Stomach (tissue), 8 donors: ENCODE measurements at regions not wholly inside any gene's neighbourhood (a gene's known extent, or its start where the extent isn't known, plus 50 kb on each side); places are given as distances from the start of the nearest gene placed in this dataset.

Experiments
- DNase-seq, 2 donors: peaks; one replicate each; pipeline versions ENCODE4 v3.0.0 to v3.0.0-alpha.2; 2013 to 2019
- H3K27ac ChIP-seq, 5 donors: fragments of 200-600 bp in 4 of 5; sonication (generic) in 4 of 5; one replicate each; pipeline ENCODE4 v1.5.1; 2013 to 2019; ENCODE audit warnings: mild to moderate bottlenecking in 1 of 5, moderate library complexity in 1 of 5
- H3K27me3 ChIP-seq, 3 donors: fragments of 200-600 bp; sonication (generic); one replicate each; pipeline ENCODE4 v1.5.1; 2017 to 2019; ENCODE audit warnings: mixed run types in 1 of 3
- H3K36me3 ChIP-seq, 4 donors: fragments of 200-600 bp; sonication (generic); 1 replicate in 3 of 4; 2 replicates in 1 of 4; pipeline ENCODE4 v1.5.1; 2016 to 2019
- H3K4me1 ChIP-seq, 4 donors: fragments of 200-600 bp; sonication (generic); one replicate each; pipeline ENCODE4 v1.5.1; 2016 to 2019
- H3K4me3 ChIP-seq, 4 donors: fragments of 200-600 bp; sonication (generic) in 3 of 4; one replicate each; pipeline ENCODE4 v1.5.1; 2016 to 2019; ENCODE audit warnings: mild to moderate bottlenecking in 1 of 4
- H3K9me3 ChIP-seq, 4 donors: fragments of 200-600 bp; sonication (generic); one replicate each; pipeline ENCODE4 v1.5.1; 2016 to 2019
- EP300 ChIP-seq: sonication (generic); formaldehyde crosslinking; IDR thresholded peaks from one replicate; pipeline ENCODE4 v1.6.1; 2017; ENCODE audit warnings: antibody characterized with exemption
- POLR2A ChIP-seq, 4 donors: fragments of 450-650 bp; IDR thresholded peaks; one replicate each; pipeline ENCODE4 v1.6.1; 2016; ENCODE audit warnings: antibody characterized with exemption in 4 of 4, control low read depth in 2 of 4, mild to moderate bottlenecking in 1 of 4, moderate library complexity in 1 of 4
- POLR2AphosphoS5 ChIP-seq, 3 donors: sonication (generic); formaldehyde crosslinking; IDR thresholded peaks; one replicate each; pipeline ENCODE4 v1.6.1; 2016; ENCODE audit warnings: antibody characterized with exemption in 3 of 3
- WGBS, 5 donors: extraction: QIAGEN DNeasy Blood & Tissue Kit in 3 of 5; methylation state at CpG; one replicate each; pipeline versions ENCODE4 v1.1.5 to v1.1.7; 2013 to 2018; 5-methylcytosine and 5-hydroxymethylcytosine counted together
- intact Hi-C: fragments of 100-400 bp; cut with DNase I; formaldehyde crosslinking; loops from one replicate; pipeline ENCODE4 v1.15.1; 2023; ENCODE audit warnings: low total_unique reads
- TF ChIP-seq, protein P1 (sequence below), 7 experiments: fragments of 450-650 bp in 4 of 7; fragments of 200-600 bp in 3 of 7; sonication (generic) in 3 of 7; IDR thresholded peaks; one replicate each; pipeline ENCODE4 v1.5.1; 2016 to 2019; ENCODE audit warnings: antibody characterized with exemption in 7 of 7, control low read depth in 2 of 7, mild to moderate bottlenecking in 1 of 7
- donor health status: healthy with polysubstance abuse.
- donor health status: Bipolar disorder and iron deficiency.
- donor health status: healthy.

DNA sequence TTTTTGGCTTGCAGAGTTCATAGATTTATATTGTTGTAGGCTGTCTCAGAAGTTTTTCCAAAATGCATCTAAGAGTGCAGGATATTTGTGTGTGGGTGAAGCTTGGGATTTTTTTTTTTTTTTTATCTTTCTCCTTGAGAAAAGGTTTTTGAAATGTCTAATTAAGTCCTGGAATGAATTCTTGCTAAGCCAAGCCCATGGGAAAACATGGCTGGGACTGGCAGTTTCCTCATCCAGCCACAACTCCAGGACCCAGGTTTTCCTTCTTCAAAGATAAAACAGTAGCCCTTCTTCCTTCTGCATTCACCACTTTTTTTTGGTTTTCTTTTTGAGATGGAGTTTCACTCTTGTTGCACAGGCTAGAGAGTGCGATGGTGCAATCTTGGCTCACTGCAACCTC is 242.5 kb upstream of the JAG1 start:
- no peaks in the 10 kb centered on the region for H3K36me3 ChIP-seq
- H3K27me3 ChIP-seq = no peaks in the 10 kb centered on the region
- DNase-seq = no peak
- H3K4me3 ChIP-seq = no peak overlapping the region
- H3K9me3 ChIP-seq = no peaks in the 10 kb centered on the region
- 93 to 100% (median 94%) methylated on average over 1 of the region's 1 CpG for WGBS, 5 donors
- peaks cover 0 to 6% (median 3%) of the 10 kb centered on the region in 4 donors for H3K4me1 ChIP-seq
- no peak overlapping the region for H3K27ac ChIP-seq
- TF ChIP-seq, protein P1, sequence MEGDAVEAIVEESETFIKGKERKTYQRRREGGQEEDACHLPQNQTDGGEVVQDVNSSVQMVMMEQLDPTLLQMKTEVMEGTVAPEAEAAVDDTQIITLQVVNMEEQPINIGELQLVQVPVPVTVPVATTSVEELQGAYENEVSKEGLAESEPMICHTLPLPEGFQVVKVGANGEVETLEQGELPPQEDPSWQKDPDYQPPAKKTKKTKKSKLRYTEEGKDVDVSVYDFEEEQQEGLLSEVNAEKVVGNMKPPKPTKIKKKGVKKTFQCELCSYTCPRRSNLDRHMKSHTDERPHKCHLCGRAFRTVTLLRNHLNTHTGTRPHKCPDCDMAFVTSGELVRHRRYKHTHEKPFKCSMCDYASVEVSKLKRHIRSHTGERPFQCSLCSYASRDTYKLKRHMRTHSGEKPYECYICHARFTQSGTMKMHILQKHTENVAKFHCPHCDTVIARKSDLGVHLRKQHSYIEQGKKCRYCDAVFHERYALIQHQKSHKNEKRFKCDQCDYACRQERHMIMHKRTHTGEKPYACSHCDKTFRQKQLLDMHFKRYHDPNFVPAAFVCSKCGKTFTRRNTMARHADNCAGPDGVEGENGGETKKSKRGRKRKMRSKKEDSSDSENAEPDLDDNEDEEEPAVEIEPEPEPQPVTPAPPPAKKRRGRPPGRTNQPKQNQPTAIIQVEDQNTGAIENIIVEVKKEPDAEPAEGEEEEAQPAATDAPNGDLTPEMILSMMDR (IDR thresholded peaks at IDR 0.05) = no peak
- TF ChIP-seq POLR2A (IDR thresholded peaks at IDR 0.05) (no peak), POLR2AphosphoS5 (IDR thresholded peaks at IDR 0.05) (no peak), EP300 (no peak)
- intact Hi-C loops = no loop called here

DNA sequence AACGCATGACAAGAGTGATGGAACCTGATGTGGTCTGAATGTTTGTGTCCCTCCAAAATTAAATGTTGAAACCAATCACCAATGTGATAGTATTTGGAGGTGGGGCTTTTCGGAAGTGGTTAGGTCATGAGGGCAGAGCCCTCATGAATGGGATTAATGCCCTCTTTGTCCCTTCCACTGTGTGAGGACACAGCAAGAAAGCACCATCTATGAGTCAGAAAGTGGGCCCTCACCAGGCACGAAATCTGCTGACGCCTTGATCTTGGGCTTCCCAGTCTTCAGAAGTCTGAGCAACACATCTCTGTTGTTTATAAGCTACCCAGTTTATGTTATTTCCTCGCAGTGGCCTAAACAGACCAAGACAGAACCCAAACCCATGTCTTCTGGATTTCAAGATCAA is 244.0 kb upstream of the JAG1 start:
- intact Hi-C loops = no loop called here
- Histone ChIP-seq H3K27ac (no peak overlapping the region), H3K9me3 (no peaks in the 10 kb centered on the region), H3K4me3 (no peak overlapping the region), H3K27me3 (no peaks in the 10 kb centered on the region), H3K4me1 (peaks cover 0 to 4% (median 0%) of the 10 kb centered on the region in 4 donors), H3K36me3 (no peaks in the 10 kb centered on the region)
- WGBS, 5 donors = 81 to 95% (median 92%) methylated on average over 5 of the region's 5 CpGs
- TF ChIP-seq, protein P1 (IDR thresholded peaks at IDR 0.05) = no peak
- TF ChIP-seq POLR2AphosphoS5 (IDR thresholded peaks at IDR 0.05) (no peak), EP300 (no peak), POLR2A (IDR thresholded peaks at IDR 0.05) (no peak)
- DNase-seq = no peak

DNA sequence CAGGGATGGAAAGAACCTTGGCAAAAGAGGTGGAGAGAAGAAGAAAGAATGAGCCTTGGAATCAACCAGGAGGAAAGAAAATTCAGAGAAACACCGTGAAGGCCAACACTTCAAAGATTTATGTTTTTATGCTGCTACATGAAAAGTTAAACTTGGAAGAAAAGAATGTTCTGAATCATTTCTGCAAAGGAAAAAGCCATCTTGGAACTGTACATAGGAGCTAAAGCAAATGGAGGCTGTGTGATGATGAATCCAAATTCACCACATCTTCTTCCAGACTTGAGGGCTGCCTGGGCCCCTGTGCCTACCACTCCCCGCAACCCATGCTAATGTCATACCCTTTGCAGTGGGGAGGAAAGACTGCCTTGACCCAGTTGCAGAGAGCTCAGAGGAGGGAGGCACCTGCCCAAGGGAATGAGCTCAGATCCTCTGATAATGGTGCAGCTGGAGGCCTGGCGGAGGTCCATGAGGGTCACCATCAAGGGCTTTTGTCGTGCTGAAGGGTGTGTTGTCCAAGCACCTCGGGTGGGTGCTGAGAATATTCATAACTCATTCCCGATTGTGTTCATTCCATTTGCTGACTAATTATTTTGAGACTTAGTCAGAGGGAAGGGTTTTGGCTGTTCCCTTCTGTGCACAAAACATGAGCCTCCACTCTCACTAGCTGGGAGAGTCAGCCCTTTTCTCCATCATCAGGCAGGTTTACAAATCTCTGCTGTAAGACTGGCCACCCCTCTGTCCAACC is 245.8 kb upstream of the JAG1 start:
- Histone ChIP-seq H3K27ac (peak overlapping the region in 1 of 5 donors; percentile 15), H3K4me1 (peaks cover 0 to 5% (median 0%) of the 10 kb centered on the region in 4 donors), H3K36me3 (no peaks in the 10 kb centered on the region), H3K27me3 (no peaks in the 10 kb centered on the region), H3K9me3 (no peaks in the 10 kb centered on the region), H3K4me3 (no peak overlapping the region)
- TF ChIP-seq POLR2A (IDR thresholded peaks at IDR 0.05) = no peak
- TF ChIP-seq POLR2AphosphoS5 (IDR thresholded peaks at IDR 0.05) = no peak
- TF ChIP-seq, protein P1 (IDR thresholded peaks at IDR 0.05) = no peak
- no peak for TF ChIP-seq EP300
- intact Hi-C loops = no loop called here
- WGBS, 5 donors = 52 to 68% (median 59%) methylated on average over 6 of the region's 6 CpGs
- DNase-seq = no peak

DNA sequence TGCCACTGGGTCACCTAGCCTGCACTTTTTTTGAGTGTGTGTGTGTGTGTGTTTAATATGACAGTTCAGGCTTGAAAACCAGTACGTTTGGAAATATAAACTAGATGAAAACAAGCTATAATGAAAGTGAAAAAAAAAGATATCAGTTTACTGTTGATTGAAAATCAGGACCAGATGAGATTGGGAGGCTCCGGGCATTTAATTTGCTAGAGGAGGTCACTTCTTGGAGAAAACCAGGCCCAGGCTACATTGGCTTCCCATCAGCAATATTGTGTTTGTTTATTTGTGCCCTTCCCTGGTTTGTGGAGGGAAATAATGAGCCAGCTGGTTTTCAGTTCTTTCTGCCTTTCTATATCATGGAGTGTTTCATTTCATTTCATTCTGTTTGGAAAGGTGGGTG is 246.6 kb upstream of the JAG1 start:
- Histone ChIP-seq H3K4me3 (no peak overlapping the region), H3K27ac (no peak overlapping the region), H3K4me1 (peaks cover 0 to 5% (median 0%) of the 10 kb centered on the region in 4 donors), H3K27me3 (no peaks in the 10 kb centered on the region), H3K36me3 (no peaks in the 10 kb centered on the region), H3K9me3 (no peaks in the 10 kb centered on the region)
- WGBS, 5 donors = 52 to 78% (median 61%) methylated on average over 2 of the region's 2 CpGs
- intact Hi-C loops = no loop called here
- DNase-seq = no peak
- TF ChIP-seq POLR2A (IDR thresholded peaks at IDR 0.05) = no peak
- TF ChIP-seq, protein P1 (IDR thresholded peaks at IDR 0.05) = no peak
- TF ChIP-seq EP300 = no peak
- TF ChIP-seq POLR2AphosphoS5 (IDR thresholded peaks at IDR 0.05) = no peak
